Suprapubic skin (tissue), 3 donors: ENCODE measurements at regions not wholly inside any gene's neighbourhood (a gene's known extent, or its start where the extent isn't known, plus 50 kb on each side); places are given as distances from the start of the nearest gene placed in this dataset.

Experiments used
- EP300 ChIP-seq: sonication (generic); formaldehyde crosslinking; IDR thresholded peaks from one replicate; pipeline ENCODE4 v1.6.1; 2017; ENCODE audit warnings: antibody characterized with exemption
- POLR2A ChIP-seq, 2 donors: fragments of 450-650 bp; IDR thresholded peaks; one replicate each; pipeline ENCODE4 v1.6.1; 2017; ENCODE audit warnings: antibody characterized with exemption in 2 of 2, mild to moderate bottlenecking in 2 of 2, moderate library complexity in 2 of 2
- TF ChIP-seq, protein P1 (sequence below), 2 donors: fragments of 200-600 bp in 1 of 2; fragments of 450-650 bp in 1 of 2; sonication (generic) in 1 of 2; IDR thresholded peaks; one replicate each; pipeline ENCODE4 v1.5.1; 2016 to 2019; ENCODE audit warnings: antibody characterized with exemption in 2 of 2, mild to moderate bottlenecking in 1 of 2, moderate library complexity in 1 of 2

DNA sequence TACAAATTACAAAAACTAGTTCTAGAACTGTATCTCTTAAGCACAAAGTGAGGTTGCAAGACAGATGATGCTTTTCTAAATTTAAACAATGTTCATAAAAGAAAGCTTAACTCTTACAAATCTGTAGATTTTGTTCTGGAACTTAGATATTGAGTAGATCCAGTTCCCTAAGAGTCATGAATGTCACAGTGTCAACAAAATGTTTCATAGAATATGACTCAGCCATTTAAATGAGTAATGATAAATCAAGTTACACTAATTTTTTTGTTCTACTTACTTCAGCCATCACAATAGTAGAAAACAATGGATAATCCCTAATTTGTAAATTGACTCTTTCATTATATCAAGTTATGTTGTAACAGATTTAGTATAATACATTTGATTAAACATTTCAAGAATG, 239.7 kb downstream of the MEF2C start:
- TF ChIP-seq, protein P1, sequence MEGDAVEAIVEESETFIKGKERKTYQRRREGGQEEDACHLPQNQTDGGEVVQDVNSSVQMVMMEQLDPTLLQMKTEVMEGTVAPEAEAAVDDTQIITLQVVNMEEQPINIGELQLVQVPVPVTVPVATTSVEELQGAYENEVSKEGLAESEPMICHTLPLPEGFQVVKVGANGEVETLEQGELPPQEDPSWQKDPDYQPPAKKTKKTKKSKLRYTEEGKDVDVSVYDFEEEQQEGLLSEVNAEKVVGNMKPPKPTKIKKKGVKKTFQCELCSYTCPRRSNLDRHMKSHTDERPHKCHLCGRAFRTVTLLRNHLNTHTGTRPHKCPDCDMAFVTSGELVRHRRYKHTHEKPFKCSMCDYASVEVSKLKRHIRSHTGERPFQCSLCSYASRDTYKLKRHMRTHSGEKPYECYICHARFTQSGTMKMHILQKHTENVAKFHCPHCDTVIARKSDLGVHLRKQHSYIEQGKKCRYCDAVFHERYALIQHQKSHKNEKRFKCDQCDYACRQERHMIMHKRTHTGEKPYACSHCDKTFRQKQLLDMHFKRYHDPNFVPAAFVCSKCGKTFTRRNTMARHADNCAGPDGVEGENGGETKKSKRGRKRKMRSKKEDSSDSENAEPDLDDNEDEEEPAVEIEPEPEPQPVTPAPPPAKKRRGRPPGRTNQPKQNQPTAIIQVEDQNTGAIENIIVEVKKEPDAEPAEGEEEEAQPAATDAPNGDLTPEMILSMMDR (IDR thresholded peaks at IDR 0.05) = no peak
- TF ChIP-seq EP300 (no peak), POLR2A (IDR thresholded peaks at IDR 0.05) (no peak)
